Ovary (tissue), 7 donors: ENCODE measurements at regions not wholly inside any gene's neighbourhood (a gene's known extent, or its start where the extent isn't known, plus 50 kb on each side); places are given as distances from the start of the nearest gene placed in this dataset.

Experiments
- DNase-seq, 5 donors: peaks; one replicate each; pipeline ENCODE4 v3.0.0-alpha.2; 2019 to 2020
- H3K27ac ChIP-seq, 2 donors: fragments of 200-600 bp; one replicate each; pipeline versions ENCODE4 v1.5.1 to v1.8.0; 2019 to 2022
- H3K27me3 ChIP-seq: fragments of 200-600 bp; one replicate; pipeline ENCODE4 v1.8.0; 2022
- H3K36me3 ChIP-seq: fragments of 200-600 bp; sonication (generic); one replicate; pipeline ENCODE4 v1.5.1; 2019
- H3K4me1 ChIP-seq: one replicate; pipeline ENCODE4 v1.8.1; 2013; ENCODE audit warnings: mild to moderate bottlenecking, moderate library complexity; ENCODE audit not compliant: insufficient read depth
- H3K4me3 ChIP-seq: fragments of 200-600 bp; sonication (generic); one replicate; pipeline ENCODE4 v1.5.1; 2017
- H3K9me3 ChIP-seq, 2 donors: fragments of 200-600 bp in 1 of 2; sonication (generic) in 1 of 2; one replicate each; pipeline versions ENCODE4 v1.5.1 to v1.8.1; 2013 to 2019; ENCODE audit warnings: mild to moderate bottlenecking in 1 of 2, moderate library complexity in 1 of 2
- EP300 ChIP-seq: sonication (generic); formaldehyde crosslinking; IDR thresholded peaks from one replicate; pipeline ENCODE4 v1.6.1; 2017; ENCODE audit warnings: antibody characterized with exemption
- POLR2A ChIP-seq: fragments of 450-650 bp; IDR thresholded peaks from one replicate; pipeline ENCODE4 v1.6.1; 2017; ENCODE audit warnings: antibody characterized with exemption, mild to moderate bottlenecking, moderate library complexity
- WGBS, 3 donors: extraction: QIAGEN DNeasy Blood & Tissue Kit in 1 of 3; methylation state at CpG; one replicate each; pipeline versions ENCODE4 v1.1.5 to v1.1.7; 2013 to 2017; 5-methylcytosine and 5-hydroxymethylcytosine counted together
- intact Hi-C, 4 donors: fragments of 100-400 bp; cut with DNase I; formaldehyde crosslinking; loops; one replicate each; pipeline versions ENCODE4 v1.11.0 to v1.15.1; 2022 to 2023
- TF ChIP-seq, protein P1 (sequence below), 3 donors: fragments of 450-650 bp in 2 of 3; fragments of 200-600 bp in 1 of 3; IDR thresholded peaks; one replicate each; pipeline versions ENCODE4 v1.5.1 to v1.8.0; 2016 to 2022; ENCODE audit warnings: antibody characterized with exemption in 3 of 3, mild to moderate bottlenecking in 1 of 3
- donor health status: DM: no; HTN: no; CAD: no; lungs with moderate emphysema.
- donor health status: DM: no; HTN: no; CAD: no.
- donor health status: Bipolar disorder and iron deficiency.
- donor health status: DM: no; HTN: no; CAD: no.
- donor health status: DM: yes; HTN: yes; CAD: no.

DNA sequence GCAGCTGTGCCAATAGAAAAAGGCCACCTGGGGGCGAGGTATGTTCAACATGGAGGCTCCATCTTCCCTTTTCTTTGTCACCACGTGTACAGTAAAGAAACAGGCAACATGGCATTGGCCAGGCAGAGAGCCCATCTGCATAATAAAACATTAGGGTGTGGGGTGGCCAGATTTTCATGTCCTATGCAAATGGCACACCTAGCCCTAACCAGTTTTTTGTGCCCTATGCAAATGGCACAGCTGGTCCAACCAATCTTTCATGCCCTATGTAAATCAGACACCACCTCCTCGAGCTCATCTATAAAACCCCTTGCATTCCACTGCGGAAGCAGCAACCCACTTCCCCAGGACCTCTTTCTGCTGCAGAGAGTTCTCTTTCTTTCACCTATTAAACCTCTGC lies 149.1 kb upstream of the RGS6 start:
- no peak overlapping the region for H3K27ac ChIP-seq
- DNase-seq, result no peak
- no peaks in the 10 kb centered on the region for H3K27me3 ChIP-seq
- intact Hi-C loops, result no loop called here
- H3K36me3 ChIP-seq, result no peaks in the 10 kb centered on the region
- WGBS, 3 donors, result 64 to 75% (median 74%) methylated on average over 4 of the region's 4 CpGs
- TF ChIP-seq, protein P1, sequence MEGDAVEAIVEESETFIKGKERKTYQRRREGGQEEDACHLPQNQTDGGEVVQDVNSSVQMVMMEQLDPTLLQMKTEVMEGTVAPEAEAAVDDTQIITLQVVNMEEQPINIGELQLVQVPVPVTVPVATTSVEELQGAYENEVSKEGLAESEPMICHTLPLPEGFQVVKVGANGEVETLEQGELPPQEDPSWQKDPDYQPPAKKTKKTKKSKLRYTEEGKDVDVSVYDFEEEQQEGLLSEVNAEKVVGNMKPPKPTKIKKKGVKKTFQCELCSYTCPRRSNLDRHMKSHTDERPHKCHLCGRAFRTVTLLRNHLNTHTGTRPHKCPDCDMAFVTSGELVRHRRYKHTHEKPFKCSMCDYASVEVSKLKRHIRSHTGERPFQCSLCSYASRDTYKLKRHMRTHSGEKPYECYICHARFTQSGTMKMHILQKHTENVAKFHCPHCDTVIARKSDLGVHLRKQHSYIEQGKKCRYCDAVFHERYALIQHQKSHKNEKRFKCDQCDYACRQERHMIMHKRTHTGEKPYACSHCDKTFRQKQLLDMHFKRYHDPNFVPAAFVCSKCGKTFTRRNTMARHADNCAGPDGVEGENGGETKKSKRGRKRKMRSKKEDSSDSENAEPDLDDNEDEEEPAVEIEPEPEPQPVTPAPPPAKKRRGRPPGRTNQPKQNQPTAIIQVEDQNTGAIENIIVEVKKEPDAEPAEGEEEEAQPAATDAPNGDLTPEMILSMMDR (IDR thresholded peaks at IDR 0.05), result no peak
- TF ChIP-seq EP300 (no peak), POLR2A (no peak)
- H3K9me3 ChIP-seq, result no peaks in the 10 kb centered on the region
- H3K4me3 ChIP-seq, result no peak overlapping the region
- H3K4me1 ChIP-seq, result no peaks in the 10 kb centered on the region

DNA sequence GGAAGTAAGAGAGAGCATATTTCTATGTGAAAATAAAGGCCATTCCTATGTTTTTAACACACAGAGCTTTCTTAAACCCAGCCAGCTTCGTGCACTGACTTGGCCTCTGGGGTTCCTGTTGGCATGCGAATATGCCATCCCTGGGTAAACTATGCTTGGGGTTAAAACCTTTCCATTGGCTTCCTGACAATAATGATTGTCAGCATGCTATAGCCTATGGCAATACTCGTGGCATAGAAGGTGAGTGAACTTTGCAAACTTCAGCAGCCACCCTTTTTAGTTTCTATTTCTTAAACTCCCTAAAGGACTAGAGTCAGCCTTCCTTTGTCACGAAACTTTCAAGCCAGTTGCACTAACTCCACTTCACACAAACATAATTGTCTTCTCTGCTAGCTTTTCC lies 148.4 kb upstream of the RGS6 start:
- TF ChIP-seq POLR2A (no peak), EP300 (no peak)
- TF ChIP-seq, protein P1 (IDR thresholded peaks at IDR 0.05), result no peak
- WGBS, 3 donors, result 77 to 81% (median 80%) methylated on average over 4 of the region's 4 CpGs
- no peak overlapping the region for H3K27ac ChIP-seq

DNA sequence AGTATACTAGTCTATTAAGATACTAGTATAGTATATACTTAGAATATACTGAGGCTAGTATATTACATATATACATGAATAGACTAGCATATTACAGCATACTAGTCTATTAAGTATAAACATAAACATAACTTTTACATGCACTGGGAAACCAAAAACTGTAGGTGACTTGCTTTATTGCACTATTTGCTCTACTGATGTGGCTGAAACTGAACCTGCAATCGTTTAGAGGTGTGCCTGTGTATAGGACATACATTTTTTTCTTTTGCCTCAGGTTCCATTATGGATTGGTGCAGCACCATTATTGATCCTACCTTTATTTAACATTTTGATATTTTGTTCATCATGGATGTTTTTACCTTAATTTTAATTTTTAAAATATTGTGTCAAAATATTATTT lies 143.2 kb upstream of the RGS6 start:
- DNase-seq, result no peak

More for the DNA sequence above, 148.4 kb upstream of the RGS6 start:
- H3K27me3 ChIP-seq, result no peaks in the 10 kb centered on the region
- no peaks in the 10 kb centered on the region for H3K36me3 ChIP-seq
- no peak overlapping the region for H3K4me3 ChIP-seq
- no peak for DNase-seq
- H3K9me3 ChIP-seq, result no peaks in the 10 kb centered on the region
- intact Hi-C loops, result no loop called here
- H3K4me1 ChIP-seq, result no peaks in the 10 kb centered on the region

DNA sequence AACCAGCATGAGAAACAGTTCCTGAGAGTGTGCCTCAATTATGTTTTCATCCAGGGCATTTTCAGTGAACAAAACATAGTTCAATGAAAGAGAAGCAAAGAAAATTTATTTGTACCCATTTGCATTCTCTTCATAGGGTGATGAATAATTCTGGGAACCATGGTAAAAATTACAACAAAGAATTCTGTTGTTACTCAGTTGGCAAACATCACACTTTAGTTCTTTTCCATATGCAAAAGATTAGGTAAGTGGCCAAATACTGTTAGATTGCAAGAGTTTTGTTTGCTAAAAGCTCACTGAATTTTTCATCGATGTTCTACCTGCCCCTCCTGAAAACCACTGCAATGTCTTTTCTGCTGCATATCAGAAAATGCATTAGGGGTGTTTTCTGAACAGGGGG lies 132.4 kb upstream of the RGS6 start:
- DNase-seq, result no peak
- no peaks in the 10 kb centered on the region for H3K36me3 ChIP-seq
- intact Hi-C loops, result no loop called here
- no peaks in the 10 kb centered on the region for H3K4me1 ChIP-seq
- 83 to 85% (median 84%) methylated on average over 1 of the region's 1 CpG for WGBS, 3 donors
- no peak overlapping the region for H3K4me3 ChIP-seq
- no peaks in the 10 kb centered on the region for H3K27me3 ChIP-seq
- no peak overlapping the region for H3K27ac ChIP-seq
- no peaks in the 10 kb centered on the region for H3K9me3 ChIP-seq
- TF ChIP-seq EP300 (no peak), POLR2A (no peak)
- TF ChIP-seq, protein P1 (IDR thresholded peaks at IDR 0.05), result no peak

More for the DNA sequence above, 143.2 kb upstream of the RGS6 start:
- no peak overlapping the region for H3K27ac ChIP-seq
- H3K9me3 ChIP-seq, result no peaks in the 10 kb centered on the region
- intact Hi-C loops, result no loop called here
- no peaks in the 10 kb centered on the region for H3K27me3 ChIP-seq
- 59 to 77% (median 61%) methylated on average over 1 of the region's 1 CpG for WGBS, 3 donors
- no peaks in the 10 kb centered on the region for H3K36me3 ChIP-seq
- no peaks in the 10 kb centered on the region for H3K4me1 ChIP-seq
- TF ChIP-seq POLR2A, result no peak
- TF ChIP-seq, protein P1 (IDR thresholded peaks at IDR 0.05), result no peak
- no peak for TF ChIP-seq EP300
- H3K4me3 ChIP-seq, result no peak overlapping the region

DNA sequence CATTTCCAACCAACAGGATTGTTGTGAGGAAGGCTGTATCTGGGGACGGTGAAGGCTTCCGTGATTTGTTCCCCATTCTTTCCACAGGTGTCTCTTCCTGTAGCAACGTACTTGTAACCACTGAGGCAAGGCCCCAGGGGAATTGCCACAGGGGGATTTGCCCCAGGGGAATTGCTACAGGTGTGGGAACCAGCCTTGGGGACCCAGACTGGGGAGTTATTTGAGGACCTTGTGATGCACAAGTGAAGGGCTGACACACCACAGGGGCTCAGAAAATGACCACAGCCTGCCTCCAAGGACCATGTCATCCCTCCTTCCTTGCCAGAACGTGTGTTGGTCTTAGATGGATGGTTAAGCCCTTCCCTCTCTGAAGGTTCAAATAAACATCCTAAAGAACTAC lies 131.4 kb upstream of the RGS6 start:
- no peaks in the 10 kb centered on the region for H3K4me1 ChIP-seq
- intact Hi-C loops, result no loop called here
- TF ChIP-seq, protein P1 (IDR thresholded peaks at IDR 0.05), result no peak
- TF ChIP-seq EP300 (no peak), POLR2A (no peak)
- H3K27me3 ChIP-seq, result no peaks in the 10 kb centered on the region
- H3K9me3 ChIP-seq, result no peaks in the 10 kb centered on the region
- H3K27ac ChIP-seq, result no peak overlapping the region
- H3K4me3 ChIP-seq, result no peak overlapping the region
- 80 to 87% (median 84%) methylated on average over 4 of the region's 4 CpGs for WGBS, 3 donors
- no peak for DNase-seq
- no peaks in the 10 kb centered on the region for H3K36me3 ChIP-seq
